ENCODE measurements at regions not wholly inside any gene's neighbourhood (a gene's known extent, or its start where the extent isn't known, plus 50 kb on each side); places are given as distances from the start of the nearest gene placed in this dataset.
"Not testable (repeated sequence)": the region's sequence is repeated elsewhere in the genome, so short reads cannot be mapped to it uniquely, and the experiment has no call there.

- ATAC-seq: no peak
Observed at GRCh38 chr3:64387688-64388087, 162.4 kb upstream of the PRICKLE2 start.

DNA sequence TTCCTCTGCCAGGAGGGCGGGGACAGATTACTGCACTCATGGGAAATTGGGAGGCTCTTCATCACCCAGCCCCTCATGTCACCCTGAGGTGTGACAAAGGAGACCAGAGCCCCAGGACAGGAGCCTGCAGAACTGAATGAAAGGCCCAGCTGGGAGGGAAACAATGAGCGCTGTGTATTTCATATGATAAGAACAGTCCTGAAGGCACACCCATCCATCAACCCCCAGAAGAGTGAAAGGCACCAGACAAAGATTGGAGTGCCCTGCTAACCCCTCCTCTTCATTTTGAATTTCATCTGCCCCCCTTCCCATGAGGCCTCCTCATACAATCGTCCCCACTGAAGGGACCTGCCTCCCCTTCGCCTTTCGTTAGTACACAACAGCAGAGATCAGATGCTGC lies 160.0 kb upstream of the PRICKLE2 start:
- no peak for ATAC-seq

DNA sequence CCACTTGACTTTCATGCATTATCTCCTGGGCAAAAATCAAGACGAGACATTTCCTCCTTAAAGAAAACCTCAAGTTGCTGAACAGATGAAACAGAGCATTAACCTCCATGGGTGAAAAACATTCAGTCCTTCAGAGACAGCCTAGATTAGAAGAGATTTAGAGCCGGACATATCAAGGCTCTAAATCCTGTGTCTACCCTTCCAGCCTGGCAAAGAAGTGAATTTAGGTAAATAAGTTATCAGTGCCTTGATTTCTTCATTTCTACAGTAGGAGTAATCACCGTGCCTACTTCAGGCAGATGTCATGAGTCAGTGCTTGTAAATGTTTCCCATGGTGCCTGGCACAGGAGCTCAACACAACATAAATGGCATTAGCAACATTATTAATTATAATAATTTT lies 159.3 kb upstream of the PRICKLE2 start:
- ATAC-seq: no peak

- no peak for ATAC-seq
Observed at GRCh38 chr3:64382153-64382552, 156.9 kb upstream of the PRICKLE2 start.

GRCh38 chr3:64381367-64381766 lies 156.1 kb upstream of the PRICKLE2 start:
- ATAC-seq: no peak

GRCh38 chr3:64380546-64380945 lies 155.3 kb upstream of the PRICKLE2 start:
- ATAC-seq: no peak

DNA sequence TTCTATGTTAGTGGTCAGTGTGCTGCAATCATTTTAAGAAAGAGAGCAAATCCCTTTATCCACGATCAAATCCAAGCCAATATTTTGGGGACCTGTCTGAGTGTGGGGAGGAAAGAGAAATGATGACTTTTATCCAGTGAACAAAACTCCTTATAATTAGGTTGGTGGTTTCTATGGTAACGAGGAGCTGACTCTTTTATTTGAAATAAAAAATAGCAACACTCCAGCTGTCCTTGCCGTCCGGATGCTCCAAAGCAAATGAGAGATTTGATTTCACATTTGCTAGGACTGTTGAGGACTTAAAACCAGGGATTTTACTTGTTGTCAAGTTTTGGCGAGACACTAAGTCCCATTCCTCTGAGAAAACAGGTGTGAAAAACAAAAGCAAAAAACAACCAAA lies 154.0 kb upstream of the PRICKLE2 start:
- no peak for ATAC-seq

DNA sequence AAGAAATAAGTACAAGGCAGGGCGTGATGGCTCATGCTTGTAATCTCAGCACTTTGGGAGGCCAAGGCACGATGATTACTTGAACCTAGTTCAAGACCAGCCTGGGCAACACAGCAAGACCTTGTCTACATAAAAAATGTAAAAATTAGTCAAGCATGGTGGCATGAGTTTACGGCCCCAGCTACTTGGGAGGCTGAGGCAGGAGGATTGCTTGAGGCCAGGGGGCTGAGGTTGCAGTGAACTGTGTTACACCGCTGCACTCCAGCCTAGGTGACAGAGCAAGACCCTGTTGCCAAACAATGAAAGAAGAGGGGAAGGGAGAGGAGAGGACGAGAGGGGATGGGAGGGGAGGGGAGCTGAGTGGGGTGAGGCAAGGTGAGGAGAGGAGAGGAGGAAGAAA lies 152.7 kb upstream of the PRICKLE2 start:
- ATAC-seq: no peak

DNA sequence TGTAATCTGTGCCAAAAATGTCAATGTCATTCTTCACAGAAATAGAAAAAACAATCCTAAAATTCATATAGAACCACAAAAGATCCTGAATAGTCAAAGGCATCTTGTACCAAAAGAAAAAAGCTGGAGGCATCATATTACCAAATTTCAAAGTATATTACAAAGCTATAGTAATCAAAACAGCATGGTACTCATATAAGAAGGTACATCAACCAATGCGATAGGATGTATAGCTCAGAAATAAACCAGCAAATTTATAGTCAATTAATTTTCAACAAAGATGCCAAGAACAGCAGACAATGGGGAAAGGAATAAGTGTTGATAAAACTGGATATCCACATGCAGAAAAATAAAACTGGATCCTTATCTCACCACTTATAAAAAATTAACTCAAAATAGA lies 150.5 kb upstream of the PRICKLE2 start:
- ATAC-seq: no peak

DNA sequence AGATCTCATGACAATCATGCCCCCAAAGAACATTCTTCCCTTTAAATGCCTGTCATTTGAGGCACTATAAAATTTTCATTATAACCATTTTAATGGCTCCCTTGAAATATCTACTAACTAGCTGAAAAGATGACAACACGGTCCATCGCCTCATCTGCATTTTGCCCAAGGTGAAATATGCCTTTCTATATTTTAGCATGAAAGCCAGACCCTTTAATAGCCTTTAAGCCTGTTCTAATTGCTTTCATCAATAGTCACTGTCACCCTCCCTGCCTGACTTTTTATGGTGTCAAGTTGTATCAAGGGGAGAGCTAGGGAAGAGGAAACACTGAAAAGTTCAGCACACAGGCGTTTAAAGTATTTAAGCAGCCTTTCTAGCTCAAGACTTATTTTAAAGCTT lies 144.1 kb upstream of the PRICKLE2 start:
- ATAC-seq: no peak

- ATAC-seq: no peak
Observed at GRCh38 chr3:64368257-64369020, 143.2 kb upstream of the PRICKLE2 start.

DNA sequence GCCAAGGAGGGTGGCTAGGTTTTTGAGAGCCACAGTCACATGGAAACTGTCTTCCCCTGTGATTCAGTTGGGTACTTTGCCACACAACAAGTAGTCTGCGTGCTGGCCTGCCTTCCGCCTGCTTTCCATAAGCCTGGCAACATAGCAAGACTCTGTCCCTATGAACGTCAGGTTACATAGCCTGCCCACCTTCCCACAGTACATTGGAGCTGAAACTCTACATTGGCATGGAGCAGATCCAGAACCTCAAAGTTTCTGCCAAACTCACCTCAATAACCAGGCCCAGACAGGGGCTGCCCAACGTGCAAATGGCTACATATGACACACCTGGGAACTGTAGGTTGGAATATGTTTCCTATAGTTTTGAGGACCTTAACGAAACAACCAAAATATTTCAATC lies 140.6 kb upstream of the PRICKLE2 start:
- no peak for ATAC-seq

- no peak for ATAC-seq
Observed at GRCh38 chr3:64363842-64364241, 138.6 kb upstream of the PRICKLE2 start.

DNA sequence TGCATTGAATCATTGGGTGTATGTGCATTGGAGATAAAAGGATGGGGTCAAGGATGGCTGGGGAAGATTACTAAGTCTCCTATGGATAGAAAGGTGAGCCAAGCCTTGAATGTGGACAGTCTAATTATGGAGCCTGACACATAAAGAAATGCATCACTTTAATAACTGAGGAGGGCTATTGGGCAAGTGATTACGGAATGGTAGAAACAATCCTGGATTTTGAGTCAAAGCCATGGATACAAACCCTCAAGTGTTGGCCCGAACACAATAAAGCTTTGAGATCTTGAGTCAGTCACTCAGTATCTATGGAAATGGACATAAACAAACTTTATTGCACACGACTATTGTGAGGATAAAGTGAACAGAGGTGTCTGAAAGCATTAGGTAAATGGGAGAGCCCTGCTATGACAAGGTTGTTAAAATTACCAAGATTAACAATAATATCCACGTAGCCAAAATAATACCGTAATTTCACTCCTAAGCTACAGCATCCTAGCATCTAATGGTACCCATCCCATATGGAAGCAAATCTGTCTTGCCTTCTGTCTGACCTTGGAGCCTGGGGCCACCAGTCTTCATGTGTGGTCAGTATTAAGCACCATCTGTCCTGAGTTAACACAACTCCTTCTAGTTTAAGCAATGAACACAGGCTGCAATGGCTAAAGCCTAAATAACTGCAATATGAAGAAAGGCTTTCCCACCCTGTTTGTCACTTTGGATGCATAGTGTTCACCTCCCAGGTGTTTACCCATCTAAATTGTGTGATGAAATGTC lies 136.9 kb upstream of the PRICKLE2 start:
- no peak for ATAC-seq

GRCh38 chr3:64361036-64361435 lies 135.8 kb upstream of the PRICKLE2 start:
- ATAC-seq: not testable (repeated sequence)

DNA sequence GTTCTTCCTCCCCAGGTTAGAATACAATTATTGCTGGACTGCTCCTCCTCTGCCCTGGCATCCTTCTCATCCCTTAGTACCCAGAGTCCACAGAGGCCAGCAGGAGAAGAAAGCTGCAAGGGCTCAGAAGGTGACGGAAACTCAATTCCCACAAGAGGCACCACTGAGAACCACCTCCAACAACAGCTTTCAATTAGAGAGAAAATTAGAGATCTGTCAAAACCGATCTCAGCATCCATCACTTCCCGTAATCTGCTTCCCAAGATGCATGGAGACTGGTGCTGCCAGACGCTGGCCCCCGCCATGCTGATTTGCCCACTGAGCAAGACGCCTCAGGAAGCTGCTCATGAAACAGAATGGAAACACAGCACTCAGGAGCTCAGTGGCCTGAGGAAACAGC lies 135.0 kb upstream of the PRICKLE2 start:
- ATAC-seq: no peak

DNA sequence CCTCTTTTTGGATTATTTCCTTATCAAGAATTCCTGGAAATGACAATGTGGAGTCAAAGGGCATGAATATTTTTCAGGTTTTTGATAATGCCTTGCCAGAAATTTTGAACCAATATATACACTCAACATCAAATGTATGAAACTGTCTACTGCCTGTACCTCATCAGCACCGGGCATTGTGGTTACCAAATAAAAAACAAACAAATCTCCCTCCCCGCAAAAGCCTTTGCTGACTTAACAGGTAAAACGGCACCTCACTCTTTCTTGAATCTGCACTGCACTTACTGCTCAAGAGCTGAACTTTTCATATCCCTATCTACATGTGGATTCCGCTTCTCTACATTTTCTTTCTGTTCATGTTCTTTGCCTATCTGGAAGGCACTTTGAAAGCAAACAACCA lies 134.5 kb upstream of the PRICKLE2 start:
- no peak for ATAC-seq

DNA sequence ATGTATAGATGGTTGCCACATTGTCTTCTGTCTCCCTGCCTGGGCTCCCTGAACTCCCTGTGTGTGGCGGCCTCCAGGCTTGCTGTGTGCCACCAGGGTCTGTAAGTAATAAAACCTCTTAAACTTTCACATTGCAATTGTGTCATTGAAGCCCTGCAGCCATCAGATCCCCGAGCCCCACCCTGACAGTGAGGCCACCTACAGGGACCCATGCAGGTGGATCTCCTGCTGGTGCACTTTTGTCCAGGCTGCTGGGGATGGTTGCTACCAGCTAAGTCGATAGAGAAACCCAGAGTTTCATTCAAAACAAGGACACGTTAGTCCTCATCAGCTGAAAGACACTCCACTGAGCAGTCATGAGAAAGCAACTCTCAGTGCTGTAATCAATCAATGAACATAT lies 133.6 kb upstream of the PRICKLE2 start:
- no peak for ATAC-seq

DNA sequence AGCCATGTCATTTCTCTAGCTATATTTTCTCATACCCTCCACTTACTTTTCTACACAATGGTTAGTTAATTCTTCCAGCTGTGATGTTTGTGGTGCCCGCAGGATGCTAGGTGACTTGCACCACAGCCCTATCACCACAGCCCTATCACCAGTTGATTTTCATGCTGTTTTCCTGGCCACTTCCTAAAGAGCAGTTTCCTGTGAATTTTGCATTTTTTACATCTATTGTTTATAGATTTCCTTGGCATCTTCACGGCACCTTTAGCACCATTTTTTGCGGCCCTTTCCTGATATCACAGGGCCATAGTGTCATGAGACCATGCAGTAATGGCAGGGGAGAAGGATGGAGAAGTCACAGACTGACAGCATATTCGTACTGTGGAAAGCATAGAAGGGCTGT lies 132.9 kb upstream of the PRICKLE2 start:
- ATAC-seq: no peak

- ATAC-seq: no peak
Observed at GRCh38 chr3:64357481-64357880, 132.2 kb upstream of the PRICKLE2 start.

GRCh38 chr3:64355401-64355807 lies 130.1 kb upstream of the PRICKLE2 start:
- ATAC-seq: peak; percentile 54

- peak; percentile 31 for ATAC-seq
Observed at GRCh38 chr3:64354956-64355355, 129.7 kb upstream of the PRICKLE2 start.

- ATAC-seq: no peak
Observed at GRCh38 chr3:64354221-64354620, 129.0 kb upstream of the PRICKLE2 start.

DNA sequence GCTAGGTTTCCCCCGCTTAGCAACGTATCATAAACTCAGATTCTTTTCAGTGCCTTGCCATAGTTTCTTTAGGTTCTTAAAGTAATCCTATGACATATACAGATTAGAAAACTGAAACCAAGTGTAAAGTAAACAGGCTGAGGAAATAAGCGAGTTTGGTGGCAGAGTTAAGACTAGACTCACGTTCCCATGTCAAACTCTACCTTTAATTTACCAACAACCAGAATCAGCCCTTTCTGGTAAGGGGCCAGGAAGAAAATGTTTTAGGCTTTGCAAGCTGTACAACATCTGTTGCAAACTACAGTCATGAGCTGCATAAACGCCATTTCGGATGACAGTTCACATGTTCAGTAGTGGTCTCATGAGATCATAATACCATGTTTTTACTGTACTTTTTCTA lies 128.0 kb upstream of the PRICKLE2 start:
- no peak for ATAC-seq
